ENCODE measurements at regions not wholly inside any gene's neighbourhood (a gene's known extent, or its start where the extent isn't known, plus 50 kb on each side); places are given as distances from the start of the nearest gene placed in this dataset.

GRCh38 chr10:59524348-59524747, 162.0 kb upstream of the FAM13C start:
- H3K4me3 ChIP-seq (ENCODE audit: low read length), result no peak overlapping the region
- H3K9me2 ChIP-seq (replicated peaks; ENCODE audit: low read length), result no peaks in the 10 kb centered on the region
- intact Hi-C loops (cut with micrococcal nuclease), result no loop called here
- H3K79me2 ChIP-seq (ENCODE audit: low read length), result no peaks in the 10 kb centered on the region
- H3K27me3 ChIP-seq (ENCODE audit: low read length), result peaks cover 23% of the 10 kb centered on the region; the same call in 1 of the 2 replicates
- H3K9me3 ChIP-seq (ENCODE audit: low read length), result no peaks in the 10 kb centered on the region
- ChIA-PET POLR2A (ENCODE audit: unreplicated experiment) (no interaction called here), CTCF (no interaction called here)
- no peaks in the 10 kb centered on the region for H3F3A ChIP-seq (ENCODE audit: low read length, unreplicated experiment)
- DNase-seq, result no peak
- no peak overlapping the region for H3K4me2 ChIP-seq (ENCODE audit: low read length)
- no peak for ATAC-seq
- H3K27ac ChIP-seq (ENCODE audit: low read length), result no peak overlapping the region
- H3K9ac ChIP-seq (ENCODE audit: low read length), result no peak overlapping the region
- H3K36me3 ChIP-seq (ENCODE audit: low read depth, low read length), result no peaks in the 10 kb centered on the region
- H3K4me1 ChIP-seq (ENCODE audit: insufficient read depth, low read length), result no peaks in the 10 kb centered on the region
- H2AFZ ChIP-seq (ENCODE audit: low read length), result no peak overlapping the region
- no TSS peak for BruUV-seq (replicated peaks)
- no peaks in the 10 kb centered on the region for H4K20me1 ChIP-seq (ENCODE audit: low read length)
- no peak for TF ChIP-seq EZH2phosphoT487 (IDR thresholded peaks at IDR 0.05; ENCODE audit: borderline replicate concordance, low read length)
- no peak for TF ChIP-seq EZH2 (IDR thresholded peaks at IDR 0.05; ENCODE audit: low read length, unreplicated experiment)
- TF ChIP-seq CTCF (conservative IDR thresholded peaks at IDR 0.05; ENCODE audit: low read depth, low read length), result no peak

- no peak for TF ChIP-seq CTCF (conservative IDR thresholded peaks at IDR 0.05; ENCODE audit: low read depth, low read length)
- TF ChIP-seq EZH2 (IDR thresholded peaks at IDR 0.05; ENCODE audit: low read length, unreplicated experiment), result no peak
- TF ChIP-seq EZH2phosphoT487 (IDR thresholded peaks at IDR 0.05; ENCODE audit: borderline replicate concordance, low read length), result no peak
- Histone ChIP-seq H3K4me3 (ENCODE audit: low read length) (no peak overlapping the region), H3K9ac (ENCODE audit: low read length) (no peak overlapping the region), H3K4me1 (ENCODE audit: insufficient read depth, low read length) (no peaks in the 10 kb centered on the region), H4K20me1 (ENCODE audit: low read length) (no peaks in the 10 kb centered on the region), H2AFZ (ENCODE audit: low read length) (no peak overlapping the region), H3K4me2 (ENCODE audit: low read length) (no peak overlapping the region), H3K9me2 (replicated peaks; ENCODE audit: low read length) (no peaks in the 10 kb centered on the region), H3K27ac (ENCODE audit: low read length) (no peak overlapping the region), H3K79me2 (ENCODE audit: low read length) (no peaks in the 10 kb centered on the region), H3K27me3 (ENCODE audit: low read length) (peaks cover 23% of the 10 kb centered on the region; the same call in 1 of the 2 replicates), H3K36me3 (ENCODE audit: low read depth, low read length) (no peaks in the 10 kb centered on the region), H3K9me3 (ENCODE audit: low read length) (no peaks in the 10 kb centered on the region), H3F3A (ENCODE audit: low read length, unreplicated experiment) (no peaks in the 10 kb centered on the region)
- no TSS peak for BruUV-seq (replicated peaks)
- intact Hi-C loops (cut with micrococcal nuclease), result no loop called here
- CTCF ChIA-PET, result no interaction called here
- POLR2A ChIA-PET (ENCODE audit: unreplicated experiment), result interaction anchor here (0.6 kb wide), 2 partner anchors 13 to 314 kb away, joined by 3 read pairs; no protein-coding TSS in a partner anchor
- DNase-seq, result no peak
- no peak for ATAC-seq
Measured at GRCh38 chr10:59523851-59524250, 161.5 kb upstream of the FAM13C start.

GRCh38 chr10:59517996-59518395, 155.6 kb upstream of the FAM13C start:
- no peaks in the 10 kb centered on the region for H3K36me3 ChIP-seq (ENCODE audit: low read depth, low read length)
- intact Hi-C loops (cut with micrococcal nuclease), result no loop called here
- H2AFZ ChIP-seq (ENCODE audit: low read length), result no peak overlapping the region
- TF ChIP-seq EZH2phosphoT487 (IDR thresholded peaks at IDR 0.05; ENCODE audit: borderline replicate concordance, low read length), result no peak
- TF ChIP-seq EZH2 (IDR thresholded peaks at IDR 0.05; ENCODE audit: low read length, unreplicated experiment), result no peak
- ATAC-seq (no peak), DNase-seq (no peak)
- ChIA-PET POLR2A (ENCODE audit: unreplicated experiment) (interaction anchor here (0.6 kb wide), 1 partner anchor 1715 kb away, joined by 8 read pairs; no protein-coding TSS in a partner anchor), CTCF (no interaction called here)
- H3K4me1 ChIP-seq (ENCODE audit: insufficient read depth, low read length), result peaks cover 12% of the 10 kb centered on the region
- H3K27me3 ChIP-seq (ENCODE audit: low read length), result peaks cover 23% of the 10 kb centered on the region; the same call in 1 of the 2 replicates
- no peak overlapping the region for H3K9ac ChIP-seq (ENCODE audit: low read length)
- no peaks in the 10 kb centered on the region for H4K20me1 ChIP-seq (ENCODE audit: low read length)
- H3K79me2 ChIP-seq (ENCODE audit: low read length), result no peaks in the 10 kb centered on the region
- no peak overlapping the region for H3K27ac ChIP-seq (ENCODE audit: low read length)
- H3K4me3 ChIP-seq (ENCODE audit: low read length), result no peak overlapping the region
- H3K9me3 ChIP-seq (ENCODE audit: low read length), result no peaks in the 10 kb centered on the region
- no peak overlapping the region for H3K4me2 ChIP-seq (ENCODE audit: low read length)
- no TSS peak for BruUV-seq (replicated peaks)
- H3K9me2 ChIP-seq (replicated peaks; ENCODE audit: low read length), result no peaks in the 10 kb centered on the region
- no peaks in the 10 kb centered on the region for H3F3A ChIP-seq (ENCODE audit: low read length, unreplicated experiment)
